Psoas muscle (tissue), 7 donors: ENCODE measurements at regions not wholly inside any gene's neighbourhood (a gene's known extent, or its start where the extent isn't known, plus 50 kb on each side); places are given as distances from the start of the nearest gene placed in this dataset.

Experiments used
- ATAC-seq, 4 donors: fragments of 200-7000 bp; cut with Tn5 transposase; one replicate each; pipeline ENCODE4 v1.9.1; 2020; ENCODE audit warnings: moderate library complexity in 3 of 4, mild to moderate bottlenecking in 2 of 4
- DNase-seq, 2 donors: peaks; one replicate each; pipeline ENCODE4 v3.0.0-alpha.2; 2020
- H3K27ac ChIP-seq: fragments of 200-600 bp; one replicate; pipeline ENCODE4 v1.8.0; 2022
- H3K27me3 ChIP-seq, 3 donors: fragments of 200-600 bp in 1 of 3; one replicate each; pipeline versions ENCODE4 v1.6.1 to v1.8.0; 2013 to 2022; ENCODE audit warnings: low read length in 2 of 3, mild to moderate bottlenecking in 2 of 3, moderate library complexity in 1 of 3; ENCODE audit not compliant: insufficient read depth in 3 of 3
- H3K36me3 ChIP-seq, 2 donors: fragments of 200-600 bp in 1 of 2; one replicate each; pipeline versions ENCODE4 v1.6.1 to v1.8.0; 2013 to 2022; ENCODE audit warnings: low read depth in 1 of 2, mild to moderate bottlenecking in 1 of 2, moderate library complexity in 1 of 2; ENCODE audit not compliant: insufficient read depth in 1 of 2
- H3K4me1 ChIP-seq: fragments of 200-600 bp; one replicate; pipeline ENCODE4 v1.8.0; 2022
- H3K4me3 ChIP-seq: fragments of 200-600 bp; one replicate; pipeline ENCODE4 v1.8.0; 2022; ENCODE audit warnings: mild to moderate bottlenecking
- H3K9me3 ChIP-seq: fragments of 200-600 bp; one replicate; pipeline ENCODE4 v1.8.0; 2022
- WGBS, 3 donors: extraction: QIAGEN DNeasy Blood & Tissue Kit; methylation state at CpG; one replicate each; pipeline versions ENCODE4 v1.1.6 to v1.1.7; 2013; 5-methylcytosine and 5-hydroxymethylcytosine counted together
- intact Hi-C, 2 donors: fragments of 100-400 bp; cut with DNase I; formaldehyde crosslinking; loops; one replicate each; pipeline versions ENCODE4 v1.11.0 to v1.14.2; 2022
- TF ChIP-seq, protein P1 (sequence below): fragments of 200-600 bp; IDR thresholded peaks from one replicate; pipeline ENCODE4 v1.8.0; 2022; ENCODE audit warnings: antibody characterized with exemption
- donor health status: healthy with polysubstance abuse.
- donor health status: DM: no; HTN: no; CAD: no; lungs with moderate emphysema.
- donor health status: Bipolar disorder and iron deficiency.
- donor health status: healthy.
- donor health status: DM: yes; HTN: yes; CAD: no.
- donor health status: DM: no; HTN: no; CAD: no.
- donor health status: DM: yes; HTN: yes; CAD: no.

GRCh38 chr10:3397231-3397630, 224.6 kb upstream of the PITRM1 start:
- Histone ChIP-seq H3K27ac (no peak overlapping the region), H3K4me3 (no peak overlapping the region), H3K4me1 (no peaks in the 10 kb centered on the region), H3K27me3 (peaks cover 0 to 5% (median 0%) of the 10 kb centered on the region in 3 donors), H3K36me3 (no peaks in the 10 kb centered on the region), H3K9me3 (no peaks in the 10 kb centered on the region)
- intact Hi-C loops, result no loop called here
- ATAC-seq (no peak), DNase-seq (no peak)
- TF ChIP-seq, protein P1, sequence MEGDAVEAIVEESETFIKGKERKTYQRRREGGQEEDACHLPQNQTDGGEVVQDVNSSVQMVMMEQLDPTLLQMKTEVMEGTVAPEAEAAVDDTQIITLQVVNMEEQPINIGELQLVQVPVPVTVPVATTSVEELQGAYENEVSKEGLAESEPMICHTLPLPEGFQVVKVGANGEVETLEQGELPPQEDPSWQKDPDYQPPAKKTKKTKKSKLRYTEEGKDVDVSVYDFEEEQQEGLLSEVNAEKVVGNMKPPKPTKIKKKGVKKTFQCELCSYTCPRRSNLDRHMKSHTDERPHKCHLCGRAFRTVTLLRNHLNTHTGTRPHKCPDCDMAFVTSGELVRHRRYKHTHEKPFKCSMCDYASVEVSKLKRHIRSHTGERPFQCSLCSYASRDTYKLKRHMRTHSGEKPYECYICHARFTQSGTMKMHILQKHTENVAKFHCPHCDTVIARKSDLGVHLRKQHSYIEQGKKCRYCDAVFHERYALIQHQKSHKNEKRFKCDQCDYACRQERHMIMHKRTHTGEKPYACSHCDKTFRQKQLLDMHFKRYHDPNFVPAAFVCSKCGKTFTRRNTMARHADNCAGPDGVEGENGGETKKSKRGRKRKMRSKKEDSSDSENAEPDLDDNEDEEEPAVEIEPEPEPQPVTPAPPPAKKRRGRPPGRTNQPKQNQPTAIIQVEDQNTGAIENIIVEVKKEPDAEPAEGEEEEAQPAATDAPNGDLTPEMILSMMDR, result no peak
- 59 to 72% (median 61%) methylated on average over 4 of the region's 4 CpGs for WGBS, 3 donors

DNA sequence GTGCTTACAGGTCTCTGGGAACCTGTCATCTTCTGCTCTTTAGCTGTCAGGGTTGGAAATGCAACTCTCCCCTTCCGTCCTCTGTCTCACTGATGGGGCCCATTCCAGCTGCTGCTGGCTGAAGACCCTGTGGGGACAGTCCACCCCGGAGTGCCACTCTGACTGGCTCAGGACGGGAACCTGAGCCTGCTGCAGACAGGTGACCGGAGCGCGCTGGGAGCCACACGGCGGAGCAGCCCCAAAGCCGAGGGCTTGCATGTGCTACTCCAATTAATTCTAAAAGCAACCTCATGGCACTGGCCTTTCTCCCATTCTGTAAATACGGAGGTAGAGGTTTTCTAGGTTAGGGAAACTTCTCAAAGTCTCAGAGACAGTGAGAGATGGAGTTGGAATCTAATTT, 223.5 kb upstream of the PITRM1 start:
- TF ChIP-seq, protein P1, result no peak
- H3K27me3 ChIP-seq, result peaks cover 0 to 5% (median 0%) of the 10 kb centered on the region in 3 donors
- H3K4me3 ChIP-seq, result no peak overlapping the region
- H3K36me3 ChIP-seq, result no peaks in the 10 kb centered on the region
- ATAC-seq (no peak), DNase-seq (no peak)
- WGBS, 3 donors, result 54 to 69% (median 54%) methylated on average over 10 of the region's 10 CpGs
- intact Hi-C loops, result no loop called here
- H3K27ac ChIP-seq, result no peak overlapping the region
- H3K9me3 ChIP-seq, result no peaks in the 10 kb centered on the region
- H3K4me1 ChIP-seq, result no peaks in the 10 kb centered on the region

DNA sequence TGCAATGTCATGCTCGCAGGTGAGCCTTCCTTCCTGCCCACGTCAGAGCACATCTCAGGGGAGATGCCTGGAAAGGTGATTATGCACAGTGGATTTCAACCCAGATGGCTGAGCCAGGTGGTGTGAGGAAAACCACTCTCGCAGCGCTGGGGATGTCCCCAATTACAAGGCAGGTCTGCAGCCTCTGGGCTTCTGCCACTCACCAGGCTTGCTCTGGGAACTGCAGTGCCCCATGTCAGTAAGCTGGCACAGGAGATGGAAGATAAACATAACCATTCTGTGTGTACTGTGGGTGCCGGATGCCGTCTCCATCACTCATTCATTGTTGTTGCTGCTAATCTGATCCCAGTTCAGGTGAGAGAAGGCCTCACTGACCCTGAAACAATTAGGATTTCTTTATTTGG, 222.9 kb upstream of the PITRM1 start:
- no peaks in the 10 kb centered on the region for H3K9me3 ChIP-seq
- intact Hi-C loops, result no loop called here
- TF ChIP-seq, protein P1, result no peak

DNA sequence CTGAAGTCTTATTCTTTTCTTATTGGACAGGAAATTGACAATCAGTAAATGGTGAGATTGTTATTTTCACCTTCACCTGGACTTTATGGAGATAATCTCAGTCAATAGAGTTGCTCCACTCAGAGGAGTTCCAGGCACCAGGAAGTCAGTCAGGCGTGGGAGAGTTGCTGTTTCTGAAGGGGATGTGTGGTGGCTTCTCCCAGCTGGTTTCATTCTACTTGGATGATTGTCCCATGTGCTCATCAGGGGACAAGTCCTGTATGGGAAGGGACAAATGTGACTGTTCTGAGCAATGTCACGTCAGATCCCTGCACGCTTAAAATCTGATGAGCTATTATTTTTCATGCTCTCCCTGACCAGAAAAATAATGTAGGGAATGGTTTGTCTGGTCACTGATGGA, 222.5 kb upstream of the PITRM1 start:
- WGBS, 3 donors, result 54 to 67% (median 63%) methylated on average over 3 of the region's 3 CpGs
- Histone ChIP-seq H3K36me3 (no peaks in the 10 kb centered on the region), H3K27ac (no peak overlapping the region), H3K4me3 (no peak overlapping the region), H3K9me3 (no peaks in the 10 kb centered on the region), H3K4me1 (no peaks in the 10 kb centered on the region), H3K27me3 (peaks cover 0 to 5% (median 0%) of the 10 kb centered on the region in 3 donors)
- TF ChIP-seq, protein P1, result no peak
- no peak for DNase-seq
- no peak for ATAC-seq
- intact Hi-C loops, result no loop called here

More for the DNA sequence above, 222.9 kb upstream of the PITRM1 start:
- H3K4me1 ChIP-seq, result no peaks in the 10 kb centered on the region
- peaks cover 0 to 5% (median 0%) of the 10 kb centered on the region in 3 donors for H3K27me3 ChIP-seq
- no peaks in the 10 kb centered on the region for H3K36me3 ChIP-seq
- no peak for DNase-seq
- no peak overlapping the region for H3K4me3 ChIP-seq
- 40 to 51% (median 41%) methylated on average over 6 of the region's 6 CpGs for WGBS, 3 donors
- no peak overlapping the region for H3K27ac ChIP-seq
- ATAC-seq, result no peak

GRCh38 chr10:3393958-3394357, 221.4 kb upstream of the PITRM1 start:
- H3K27ac ChIP-seq, result no peak overlapping the region
- intact Hi-C loops, result no loop called here
- H3K9me3 ChIP-seq, result no peaks in the 10 kb centered on the region
- DNase-seq, result no peak
- TF ChIP-seq, protein P1, result no peak
- 53 to 80% (median 66%) methylated on average over 2 of the region's 2 CpGs for WGBS, 3 donors
- no peaks in the 10 kb centered on the region for H3K4me1 ChIP-seq
- no peak overlapping the region for H3K4me3 ChIP-seq
- ATAC-seq, result no peak
- peaks cover 0 to 4% (median 0%) of the 10 kb centered on the region in 3 donors for H3K27me3 ChIP-seq
- H3K36me3 ChIP-seq, result no peaks in the 10 kb centered on the region
